B cell (primary cell): ENCODE measurements at regions not wholly inside any gene's neighbourhood (a gene's known extent, or its start where the extent isn't known, plus 50 kb on each side); places are given as distances from the start of the nearest gene placed in this dataset.

Experiments
- ATAC-seq: fragments of 200-7000 bp; cut with Tn5 transposase; one replicate; pipeline ENCODE4 v1.10.0; 2021; ENCODE audit warnings: low read depth, mild to moderate bottlenecking, moderate number of reproducible peaks, moderate library complexity
- CTCF ChIA-PET: fragments of 350-600 bp; sonication (Branson Sonifier 250); formaldehyde crosslinking; loops from one replicate; lab custom pipeline; 2021; ENCODE audit warnings: antibody characterized with exemption, inconsistent platforms; lab: Charles Lee
- POLR2A ChIA-PET: fragments of 350-600 bp; sonication (Branson Sonifier 250); formaldehyde crosslinking; loops from one replicate; lab custom pipeline; 2021; ENCODE audit warnings: antibody characterized with exemption; lab: Charles Lee
- DNase-seq: peaks from one replicate; pipeline ENCODE4 v3.0.0; 2013
- H2AFZ ChIP-seq: 2 replicates; pipeline ENCODE4 v1.6.1; 2012; ENCODE audit warnings: mild to moderate bottlenecking, low read depth, low read length; ENCODE audit not compliant: insufficient read depth, poor library complexity, severe bottlenecking
- H3K27ac ChIP-seq, 2 donors: 1 replicate in 1 of 2; 2 replicates in 1 of 2; pipeline ENCODE4 v1.5.1; 2012 to 2013; ENCODE audit warnings: low read length in 2 of 2, mild to moderate bottlenecking in 2 of 2, moderate library complexity in 1 of 2
- H3K27me3 ChIP-seq, 4 experiments: fragments of 200-600 bp in 1 of 4; sonication (generic) in 1 of 4; replicated peaks in 1 of 4; 1 replicate in 2 of 4; 2 replicates in 2 of 4; pipeline versions ENCODE4 v1.6.1 to v1.7.0; 2013 to 2016; ENCODE audit warnings: low read length in 3 of 4, mild to moderate bottlenecking in 2 of 4, mixed read lengths in 1 of 4, moderate library complexity in 1 of 4; ENCODE audit not compliant: insufficient read depth in 4 of 4, control insufficient read depth in 3 of 4; ENCODE audit errors: control extremely low read depth in 1 of 4
- H3K36me3 ChIP-seq, 2 experiments: replicated peaks in 1 of 2; 1 replicate in 1 of 2; 2 replicates in 1 of 2; pipeline versions ENCODE4 v1.6.1 to v1.7.1; 2013; ENCODE audit warnings: low read length in 1 of 2; ENCODE audit not compliant: insufficient read depth in 2 of 2, control insufficient read depth in 1 of 2; ENCODE audit errors: control extremely low read depth in 1 of 2, extremely low read depth in 1 of 2
- H3K4me1 ChIP-seq, 2 donors: fragments of 200-600 bp in 1 of 2; sonication (generic) in 1 of 2; 1 replicate in 1 of 2; 2 replicates in 1 of 2; pipeline versions ENCODE4 v1.5.1 to v1.6.1; 2013 to 2017; ENCODE audit warnings: low read length in 2 of 2; ENCODE audit not compliant: control insufficient read depth in 2 of 2, insufficient read depth in 2 of 2
- H3K4me2 ChIP-seq: replicated peaks from 2 replicates; pipeline ENCODE3; 2012; ENCODE audit warnings: mild to moderate bottlenecking, low read depth, low read length; ENCODE audit not compliant: poor library complexity, severe bottlenecking
- H3K4me3 ChIP-seq, 5 experiments: fragments of 200-600 bp in 1 of 5; sonication (generic) in 1 of 5; 1 replicate in 3 of 5; 2 replicates in 2 of 5; pipeline versions ENCODE4 v1.5.1 to v1.7.0; 2011 to 2016; ENCODE audit warnings: low read length in 4 of 5, mild to moderate bottlenecking in 4 of 5, low read depth in 2 of 5, control low read depth in 1 of 5, moderate library complexity in 1 of 5; ENCODE audit not compliant: insufficient read depth in 1 of 5; ENCODE audit errors: control extremely low read depth in 1 of 5, extremely low read depth in 1 of 5
- H3K79me2 ChIP-seq: fragments of 200-600 bp; sonication (generic); one replicate; pipeline ENCODE4 v1.6.0; 2016; ENCODE audit warnings: low read length; ENCODE audit not compliant: control insufficient read depth, insufficient read depth
- H3K9ac ChIP-seq: fragments of 200-600 bp; sonication (generic); 2 replicates; pipeline ENCODE4 v1.6.1; 2017; ENCODE audit warnings: mild to moderate bottlenecking, low read length, moderate library complexity
- H3K9me3 ChIP-seq, 3 donors: one replicate each; pipeline versions ENCODE4 v1.6.1 to v1.7.1; 2013; ENCODE audit warnings: low read length in 2 of 3; ENCODE audit not compliant: control insufficient read depth in 2 of 3, insufficient read depth in 1 of 3; ENCODE audit errors: control extremely low read depth in 1 of 3
- H4K20me1 ChIP-seq: 2 replicates; pipeline ENCODE4 v1.6.0; 2012; ENCODE audit warnings: mild to moderate bottlenecking, low read length; ENCODE audit not compliant: insufficient read depth, control insufficient read depth, poor library complexity, severe bottlenecking
- H3K27ac Mint-ChIP-seq: one replicate; pipeline ENCODE4 v1.8.0; 2021; ENCODE audit warnings: mixed read lengths
- H3K27me3 Mint-ChIP-seq: one replicate; pipeline ENCODE4 v1.8.0; 2021; ENCODE audit warnings: mixed read lengths
- H3K4me1 Mint-ChIP-seq: one replicate; pipeline ENCODE4 v1.8.0; 2021; ENCODE audit warnings: mixed read lengths
- H3K4me3 Mint-ChIP-seq: one replicate; pipeline ENCODE4 v1.8.0; 2021; ENCODE audit warnings: mixed read lengths
- H3K9me3 Mint-ChIP-seq: one replicate; pipeline ENCODE4 v1.8.0; 2022; ENCODE audit warnings: mixed read lengths; ENCODE audit not compliant: insufficient read depth
- EZH2 ChIP-seq: IDR thresholded peaks from 2 replicates; pipeline ENCODE4 v1.6.1; 2012; ENCODE audit warnings: borderline replicate concordance, low read depth, mild to moderate bottlenecking, moderate library complexity, low read length; ENCODE audit not compliant: insufficient read depth, poor library complexity, severe bottlenecking
- WGBS: methylation state at CpG from one replicate; pipeline ENCODE4 v1.1.5; 2013; ENCODE audit warnings: missing lambda C conversion rate; ENCODE audit not compliant: insufficient coverage; 5-methylcytosine and 5-hydroxymethylcytosine counted together
- intact Hi-C: fragments of 100-400 bp; cut with micrococcal nuclease; formaldehyde crosslinking; loops from one replicate; pipeline ENCODE4 v1.10.0; 2022
- TF ChIP-seq, protein P1 (sequence below): fragments of 200-600 bp; IDR thresholded peaks from one replicate; pipeline ENCODE4 v1.8.0; 2022; ENCODE audit warnings: antibody characterized with exemption, mild to moderate bottlenecking

DNA sequence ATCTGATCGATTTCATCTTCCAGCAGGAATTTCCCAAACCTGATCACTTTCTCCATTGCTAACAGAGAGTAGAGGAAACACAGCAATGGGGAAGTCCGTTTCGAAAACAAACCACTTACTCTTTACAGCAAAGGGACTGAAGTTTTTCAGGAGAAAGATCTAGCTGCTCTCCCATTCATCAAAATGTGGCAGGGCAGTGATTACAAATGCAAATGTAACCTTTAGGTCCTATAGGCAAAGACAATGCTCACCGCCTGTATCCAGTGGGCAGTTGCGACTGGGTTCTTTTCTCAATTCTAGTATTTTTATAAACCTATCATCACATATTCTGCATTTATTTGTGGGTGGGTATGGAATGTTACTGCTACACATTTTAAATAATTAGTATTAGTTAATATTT, 218.0 kb upstream of the ZFHX3 start:
- Mint-ChIP-seq H3K27me3 (no peaks in the 10 kb centered on the region), H3K27ac (no peak overlapping the region), H3K4me1 (no peaks in the 10 kb centered on the region), H3K4me3 (no peak overlapping the region), H3K9me3 (peaks cover 6% of the 10 kb centered on the region)
- DNase-seq (no peak), ATAC-seq (no peak)
- Histone ChIP-seq H3K36me3 (no peaks in the 10 kb centered on the region), H3K27ac (no peak overlapping the region), H3K4me2 (no peak overlapping the region), H4K20me1 (no peaks in the 10 kb centered on the region), H3K4me3 (no peak overlapping the region), H3K4me1 (no peaks in the 10 kb centered on the region), H3K9me3 (peaks cover 0 to 4% (median 0%) of the 10 kb centered on the region in 3 donors), H3K79me2 (no peaks in the 10 kb centered on the region), H3K9ac (no peak overlapping the region), H2AFZ (no peak overlapping the region), H3K27me3 (no peaks in the 10 kb centered on the region)
- ChIA-PET CTCF (no interaction called here), POLR2A (no interaction called here)
- intact Hi-C loops, result no loop called here
- TF ChIP-seq, protein P1, sequence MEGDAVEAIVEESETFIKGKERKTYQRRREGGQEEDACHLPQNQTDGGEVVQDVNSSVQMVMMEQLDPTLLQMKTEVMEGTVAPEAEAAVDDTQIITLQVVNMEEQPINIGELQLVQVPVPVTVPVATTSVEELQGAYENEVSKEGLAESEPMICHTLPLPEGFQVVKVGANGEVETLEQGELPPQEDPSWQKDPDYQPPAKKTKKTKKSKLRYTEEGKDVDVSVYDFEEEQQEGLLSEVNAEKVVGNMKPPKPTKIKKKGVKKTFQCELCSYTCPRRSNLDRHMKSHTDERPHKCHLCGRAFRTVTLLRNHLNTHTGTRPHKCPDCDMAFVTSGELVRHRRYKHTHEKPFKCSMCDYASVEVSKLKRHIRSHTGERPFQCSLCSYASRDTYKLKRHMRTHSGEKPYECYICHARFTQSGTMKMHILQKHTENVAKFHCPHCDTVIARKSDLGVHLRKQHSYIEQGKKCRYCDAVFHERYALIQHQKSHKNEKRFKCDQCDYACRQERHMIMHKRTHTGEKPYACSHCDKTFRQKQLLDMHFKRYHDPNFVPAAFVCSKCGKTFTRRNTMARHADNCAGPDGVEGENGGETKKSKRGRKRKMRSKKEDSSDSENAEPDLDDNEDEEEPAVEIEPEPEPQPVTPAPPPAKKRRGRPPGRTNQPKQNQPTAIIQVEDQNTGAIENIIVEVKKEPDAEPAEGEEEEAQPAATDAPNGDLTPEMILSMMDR, result no peak
- WGBS, result no CpG with 5 or more reads among the region's 5 CpGs

DNA sequence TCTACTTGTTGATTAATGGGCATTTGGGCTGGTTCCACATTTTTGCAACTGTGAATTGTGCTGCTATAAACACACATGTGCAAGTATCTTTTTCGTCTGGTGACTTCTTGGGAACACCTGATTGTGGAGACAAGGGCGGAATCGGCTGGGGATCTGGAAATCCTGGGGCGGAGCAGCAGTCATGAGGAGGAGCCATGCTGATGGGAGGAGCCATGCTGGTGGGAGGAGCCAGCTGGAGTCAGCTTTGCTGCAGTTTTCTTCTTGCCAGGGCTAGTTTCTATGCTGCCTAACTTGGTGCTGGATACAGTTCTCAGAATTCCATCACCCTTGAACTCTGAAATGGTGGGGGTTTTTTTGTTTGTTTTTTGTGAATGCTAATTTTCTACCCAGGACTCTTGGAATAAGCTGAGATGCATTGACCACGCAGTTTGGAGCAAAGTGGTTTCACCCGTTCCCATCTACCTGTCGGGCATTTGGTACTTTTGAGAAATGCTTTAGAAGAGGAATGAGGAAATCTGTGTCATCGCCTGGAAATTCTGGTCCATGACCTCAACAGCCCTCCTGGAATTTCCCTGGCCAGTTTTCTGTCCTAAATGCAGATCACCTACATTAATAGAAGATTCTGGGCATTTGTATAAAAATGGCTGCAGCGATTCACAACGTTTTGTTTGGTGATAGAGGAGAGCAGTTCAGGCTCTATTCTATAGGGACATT, 217.4 kb upstream of the ZFHX3 start:
- no peaks in the 10 kb centered on the region for H3K4me1 ChIP-seq
- 81% methylated on average over 8 of the region's 10 CpGs for WGBS
- ChIA-PET POLR2A (no interaction called here), CTCF (no interaction called here)
- intact Hi-C loops, result no loop called here
- H4K20me1 ChIP-seq, result no peaks in the 10 kb centered on the region
- H3K9me3 ChIP-seq, result peaks cover 0 to 4% (median 0%) of the 10 kb centered on the region in 3 donors
- H3K4me2 ChIP-seq, result no peak overlapping the region
- Mint-ChIP-seq H3K27ac (no peak overlapping the region), H3K9me3 (peaks cover 6% of the 10 kb centered on the region), H3K4me1 (no peaks in the 10 kb centered on the region), H3K27me3 (no peaks in the 10 kb centered on the region), H3K4me3 (no peak overlapping the region)
- H3K9ac ChIP-seq, result no peak overlapping the region
- DNase-seq, result no peak
- no peak for ATAC-seq
- no peaks in the 10 kb centered on the region for H3K36me3 ChIP-seq
- H3K79me2 ChIP-seq, result no peaks in the 10 kb centered on the region
- H2AFZ ChIP-seq, result no peak overlapping the region
- TF ChIP-seq EZH2, result no peak
- TF ChIP-seq, protein P1, result no peak
- no peak overlapping the region for H3K4me3 ChIP-seq
- H3K27ac ChIP-seq, result no peak overlapping the region
- no peaks in the 10 kb centered on the region for H3K27me3 ChIP-seq
